Calu3 (cell line): ENCODE measurements at regions not wholly inside any gene's neighbourhood (a gene's known extent, or its start where the extent isn't known, plus 50 kb on each side); places are given as distances from the start of the nearest gene placed in this dataset.

ENCODE experiments used
- BruUV-seq: library from RNA; stranded (reverse); fragments of 400-500 nt; replicated peaks from 2 replicates; lab custom pipeline; 2021; lab: Mats Ljungman, UMichigan
- CTCF ChIA-PET: fragments of 300-600 bp; sonication (Branson Sonifier 250); formaldehyde crosslinking; loops from one replicate; lab custom pipeline; 2022; ENCODE audit warnings: antibody characterized with exemption; lab: Charles Lee
- DNase-seq: peaks from one replicate; pipeline ENCODE4 v3.0.0; 2022
- H3K27ac Mint-ChIP-seq: one replicate; pipeline ENCODE4 v1.8.0; 2022; ENCODE audit warnings: mixed read lengths; ENCODE audit not compliant: unreplicated experiment
- H3K27me3 Mint-ChIP-seq: one replicate; pipeline ENCODE4 v1.8.0; 2022; ENCODE audit warnings: mixed read lengths; ENCODE audit not compliant: unreplicated experiment
- H3K36me3 Mint-ChIP-seq: one replicate; pipeline ENCODE4 v1.8.0; 2022; ENCODE audit warnings: mild to moderate bottlenecking, moderate library complexity, mixed read lengths; ENCODE audit not compliant: insufficient read depth, unreplicated experiment
- H3K4me1 Mint-ChIP-seq: one replicate; pipeline ENCODE4 v1.8.0; 2022; ENCODE audit warnings: mild to moderate bottlenecking, low read depth, mixed read lengths; ENCODE audit not compliant: unreplicated experiment
- H3K4me3 Mint-ChIP-seq: one replicate; pipeline ENCODE4 v1.8.0; 2022; ENCODE audit warnings: mild to moderate bottlenecking, low read depth, moderate library complexity, mixed read lengths; ENCODE audit not compliant: unreplicated experiment
- H3K9me3 Mint-ChIP-seq: one replicate; pipeline ENCODE4 v1.8.0; 2022; ENCODE audit warnings: low read depth, mixed read lengths; ENCODE audit not compliant: unreplicated experiment
- intact Hi-C: fragments of 100-400 bp; cut with micrococcal nuclease; formaldehyde crosslinking; loops from one replicate; pipeline ENCODE4 v1.10.0; 2022; ENCODE audit not compliant: unreplicated experiment
- TF ChIP-seq, protein P1 (sequence below): fragments of 200-600 bp; IDR thresholded peaks from one replicate; pipeline ENCODE4 v1.8.0; 2022; ENCODE audit warnings: antibody characterized with exemption; ENCODE audit not compliant: unreplicated experiment

- CTCF ChIA-PET: interaction anchor here (0.6 kb wide), 2 partner anchors 9 to 217 kb away, joined by 3 read pairs; no protein-coding TSS in a partner anchor
- H3K36me3 Mint-ChIP-seq: no peaks in the 10 kb centered on the region
- no peak overlapping the region for H3K27ac Mint-ChIP-seq
- TF ChIP-seq, protein P1, sequence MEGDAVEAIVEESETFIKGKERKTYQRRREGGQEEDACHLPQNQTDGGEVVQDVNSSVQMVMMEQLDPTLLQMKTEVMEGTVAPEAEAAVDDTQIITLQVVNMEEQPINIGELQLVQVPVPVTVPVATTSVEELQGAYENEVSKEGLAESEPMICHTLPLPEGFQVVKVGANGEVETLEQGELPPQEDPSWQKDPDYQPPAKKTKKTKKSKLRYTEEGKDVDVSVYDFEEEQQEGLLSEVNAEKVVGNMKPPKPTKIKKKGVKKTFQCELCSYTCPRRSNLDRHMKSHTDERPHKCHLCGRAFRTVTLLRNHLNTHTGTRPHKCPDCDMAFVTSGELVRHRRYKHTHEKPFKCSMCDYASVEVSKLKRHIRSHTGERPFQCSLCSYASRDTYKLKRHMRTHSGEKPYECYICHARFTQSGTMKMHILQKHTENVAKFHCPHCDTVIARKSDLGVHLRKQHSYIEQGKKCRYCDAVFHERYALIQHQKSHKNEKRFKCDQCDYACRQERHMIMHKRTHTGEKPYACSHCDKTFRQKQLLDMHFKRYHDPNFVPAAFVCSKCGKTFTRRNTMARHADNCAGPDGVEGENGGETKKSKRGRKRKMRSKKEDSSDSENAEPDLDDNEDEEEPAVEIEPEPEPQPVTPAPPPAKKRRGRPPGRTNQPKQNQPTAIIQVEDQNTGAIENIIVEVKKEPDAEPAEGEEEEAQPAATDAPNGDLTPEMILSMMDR: no peak
- no TSS peak for BruUV-seq
- no peaks in the 10 kb centered on the region for H3K4me1 Mint-ChIP-seq
- no peak overlapping the region for H3K4me3 Mint-ChIP-seq
- H3K27me3 Mint-ChIP-seq: no peaks in the 10 kb centered on the region
- no peaks in the 10 kb centered on the region for H3K9me3 Mint-ChIP-seq
- intact Hi-C loops: no loop called here
- no peak for DNase-seq
Observed at GRCh38 chr4:159980826-159981468, 878.1 kb downstream of the RAPGEF2 start.

DNA sequence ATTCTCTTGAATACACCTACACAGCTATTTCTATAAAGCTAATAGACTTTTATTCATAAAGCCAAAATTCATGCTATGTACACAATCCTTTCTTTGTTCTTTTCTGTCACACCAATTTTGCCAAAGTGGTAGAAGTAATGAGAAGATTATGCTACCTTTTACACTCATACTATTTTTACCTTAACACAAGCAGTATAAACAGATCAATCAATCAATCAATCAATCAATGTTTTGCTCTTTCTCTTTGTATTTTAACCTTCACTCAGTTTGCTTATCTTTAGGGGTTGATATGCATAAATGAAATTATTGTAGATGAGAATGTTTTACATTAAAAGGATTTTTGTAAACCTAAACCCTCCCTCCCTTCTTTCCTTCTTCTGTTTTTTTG, 878.6 kb downstream of the RAPGEF2 start:
- no TSS peak for BruUV-seq
- H3K27ac Mint-ChIP-seq: no peak overlapping the region
- CTCF ChIA-PET: no interaction called here
- no peaks in the 10 kb centered on the region for H3K27me3 Mint-ChIP-seq
- no peak for DNase-seq
- H3K4me3 Mint-ChIP-seq: no peak overlapping the region
- no peaks in the 10 kb centered on the region for H3K4me1 Mint-ChIP-seq
- no peaks in the 10 kb centered on the region for H3K36me3 Mint-ChIP-seq
- no peaks in the 10 kb centered on the region for H3K9me3 Mint-ChIP-seq
- intact Hi-C loops: no loop called here
- TF ChIP-seq, protein P1: no peak

GRCh38 chr4:159983082-159983481, 880.2 kb downstream of the RAPGEF2 start:
- CTCF ChIA-PET: interaction anchor here (0.7 kb wide), 1 partner anchor 26 kb away, joined by 3 read pairs; no protein-coding TSS in a partner anchor
- H3K4me3 Mint-ChIP-seq: no peak overlapping the region
- TF ChIP-seq, protein P1: no peak
- BruUV-seq: no TSS peak
- H3K4me1 Mint-ChIP-seq: no peaks in the 10 kb centered on the region
- intact Hi-C loops: no loop called here
- H3K36me3 Mint-ChIP-seq: no peaks in the 10 kb centered on the region
- H3K27me3 Mint-ChIP-seq: no peaks in the 10 kb centered on the region
- DNase-seq: no peak
- no peak overlapping the region for H3K27ac Mint-ChIP-seq
- no peaks in the 10 kb centered on the region for H3K9me3 Mint-ChIP-seq

GRCh38 chr4:160009656-160010493, 907.0 kb downstream of the RAPGEF2 start:
- no peak overlapping the region for H3K27ac Mint-ChIP-seq
- H3K4me3 Mint-ChIP-seq: no peak overlapping the region
- TF ChIP-seq, protein P1: no peak
- DNase-seq: no peak
- CTCF ChIA-PET: no interaction called here
- H3K36me3 Mint-ChIP-seq: no peaks in the 10 kb centered on the region
- intact Hi-C loops: no loop called here
- no peaks in the 10 kb centered on the region for H3K9me3 Mint-ChIP-seq
- no TSS peak for BruUV-seq
- no peaks in the 10 kb centered on the region for H3K4me1 Mint-ChIP-seq
- H3K27me3 Mint-ChIP-seq: no peaks in the 10 kb centered on the region
